ENCODE measurements at regions not wholly inside any gene's neighbourhood (a gene's known extent, or its start where the extent isn't known, plus 50 kb on each side); places are given as distances from the start of the nearest gene placed in this dataset.
"Not testable (repeated sequence)": the region's sequence is repeated elsewhere in the genome, so short reads cannot be mapped to it uniquely, and the experiment has no call there.

- Mint-ChIP-seq H3K9me3 (no peaks in the 10 kb centered on the region), H3K36me3 (no peaks in the 10 kb centered on the region), H3K27me3 (ENCODE audit: low read depth) (peaks cover 13% of the 10 kb centered on the region), H3K4me1 (peaks cover 16% of the 10 kb centered on the region), H3K27ac (no peak overlapping the region), H3K4me3 (no peak overlapping the region)
- TF ChIP-seq CTCF (IDR thresholded peaks at IDR 0.05; ENCODE audit: unreplicated experiment), result no peak
- DNase-seq (ENCODE audit: low spot score in 2 of 2, unreplicated experiment in 2 of 2), result no peak
Measured at GRCh38 chr17:71503710-71504465, 616.9 kb upstream of the SOX9 start.

GRCh38 chr17:71505200-71505599 is 615.6 kb upstream of the SOX9 start:
- peaks cover 14% of the 10 kb centered on the region for H3K27me3 Mint-ChIP-seq (ENCODE audit: low read depth)
- no peak overlapping the region for H3K27ac Mint-ChIP-seq
- no peak for DNase-seq (ENCODE audit: low spot score in 2 of 2, unreplicated experiment in 2 of 2)
- H3K9me3 Mint-ChIP-seq, result no peaks in the 10 kb centered on the region
- H3K4me3 Mint-ChIP-seq, result no peak overlapping the region
- H3K4me1 Mint-ChIP-seq, result peaks cover 16% of the 10 kb centered on the region
- no peak for TF ChIP-seq CTCF (IDR thresholded peaks at IDR 0.05; ENCODE audit: unreplicated experiment)
- no peaks in the 10 kb centered on the region for H3K36me3 Mint-ChIP-seq

GRCh38 chr17:71505981-71506380 is 614.8 kb upstream of the SOX9 start:
- no peak overlapping the region for H3K4me3 Mint-ChIP-seq
- no peak for DNase-seq (ENCODE audit: low spot score in 2 of 2, unreplicated experiment in 2 of 2)
- peaks cover 14% of the 10 kb centered on the region for H3K27me3 Mint-ChIP-seq (ENCODE audit: low read depth)
- H3K4me1 Mint-ChIP-seq, result peaks cover 15% of the 10 kb centered on the region
- H3K27ac Mint-ChIP-seq, result no peak overlapping the region
- no peaks in the 10 kb centered on the region for H3K9me3 Mint-ChIP-seq
- H3K36me3 Mint-ChIP-seq, result no peaks in the 10 kb centered on the region
- TF ChIP-seq CTCF (IDR thresholded peaks at IDR 0.05; ENCODE audit: unreplicated experiment), result no peak

GRCh38 chr17:71511266-71511995 is 609.4 kb upstream of the SOX9 start:
- no peak for TF ChIP-seq CTCF (IDR thresholded peaks at IDR 0.05; ENCODE audit: unreplicated experiment)
- Mint-ChIP-seq H3K4me1 (peaks cover 30% of the 10 kb centered on the region), H3K27ac (peak overlapping the region; percentile 7), H3K27me3 (ENCODE audit: low read depth) (peaks cover 14% of the 10 kb centered on the region), H3K9me3 (no peaks in the 10 kb centered on the region), H3K36me3 (no peaks in the 10 kb centered on the region), H3K4me3 (no peak overlapping the region)
- DNase-seq (ENCODE audit: low spot score in 2 of 2, unreplicated experiment in 2 of 2), result no peak

- Mint-ChIP-seq H3K27me3 (ENCODE audit: low read depth) (peaks cover 14% of the 10 kb centered on the region), H3K4me1 (peaks cover 33% of the 10 kb centered on the region)
- H3K4me3 Mint-ChIP-seq; H3K36me3 Mint-ChIP-seq; H3K9me3 Mint-ChIP-seq; H3K27ac Mint-ChIP-seq; DNase-seq (ENCODE audit: low spot score in 2 of 2, unreplicated experiment in 2 of 2): not testable (repeated sequence)
Measured at GRCh38 chr17:71513725-71514124, 607.1 kb upstream of the SOX9 start.

GRCh38 chr17:71516149-71516548 is 604.7 kb upstream of the SOX9 start:
- TF ChIP-seq CTCF (IDR thresholded peaks at IDR 0.05; ENCODE audit: unreplicated experiment), result no peak
- Mint-ChIP-seq H3K36me3 (no peaks in the 10 kb centered on the region), H3K9me3 (peaks cover 5% of the 10 kb centered on the region), H3K27me3 (ENCODE audit: low read depth) (peaks cover 20% of the 10 kb centered on the region), H3K27ac (no peak overlapping the region), H3K4me3 (no peak overlapping the region), H3K4me1 (peaks cover 28% of the 10 kb centered on the region)
- no peak for DNase-seq (ENCODE audit: low spot score in 2 of 2, unreplicated experiment in 2 of 2)
